H1 (cell line): ENCODE measurements at regions not wholly inside any gene's neighbourhood (a gene's known extent, or its start where the extent isn't known, plus 50 kb on each side); places are given as distances from the start of the nearest gene placed in this dataset.

Source experiments
- CTCF ChIA-PET: fragments of 300-600 bp; sonication (Branson Sonifier 250); formaldehyde crosslinking; loops from one replicate; lab custom pipeline; 2021; ENCODE audit not compliant: partially characterized antibody; lab: Charles Lee
- POLR2A ChIA-PET: fragments of 300-600 bp; sonication (Branson Sonifier 250); formaldehyde crosslinking; loops from one replicate; lab custom pipeline; 2021; ENCODE audit warnings: inconsistent platforms; ENCODE audit not compliant: partially characterized antibody; lab: Charles Lee
- DNase-seq, 2 experiments: peaks; one replicate each; pipeline versions ENCODE4 v3.0.0 to v3.0.0-alpha.2; 2010 to 2022; ENCODE audit warnings: low spot score in 2 of 2, low read depth in 1 of 2, mixed read lengths in 1 of 2
- FAIRE-seq: peaks from 2 replicates; lab custom pipeline; 2011; peaks lifted over from hg19 to GRCh38; lab: Jason Lieb, UNC
- H2AFZ ChIP-seq: 2 replicates; pipeline ENCODE4 v1.8.1; 2012; ENCODE audit warnings: low read length, inconsistent platforms
- H2AK5ac ChIP-seq: 2 replicates; pipeline ENCODE4 v1.6.1; 2013; ENCODE audit warnings: low read depth, low read length
- H2BK120ac ChIP-seq: replicated peaks from 2 replicates; pipeline ENCODE3; 2013; ENCODE audit warnings: low read depth, low read length, inconsistent platforms
- H2BK12ac ChIP-seq: 2 replicates; pipeline ENCODE4 v1.6.1; 2013; ENCODE audit warnings: low read depth, low read length
- H2BK15ac ChIP-seq: 2 replicates; pipeline ENCODE4 v1.6.1; 2013; ENCODE audit warnings: low read length
- H2BK20ac ChIP-seq: 2 replicates; pipeline ENCODE4 v1.6.1; 2013; ENCODE audit warnings: low read length
- H2BK5ac ChIP-seq: 2 replicates; pipeline ENCODE4 v1.6.1; 2013; ENCODE audit warnings: low read depth, low read length
- H3K14ac ChIP-seq: 2 replicates; pipeline ENCODE4 v1.6.1; 2013; ENCODE audit warnings: inconsistent platforms; ENCODE audit not compliant: insufficient read length
- H3K18ac ChIP-seq: 2 replicates; pipeline ENCODE4 v1.6.1; 2013; ENCODE audit warnings: low read length; ENCODE audit errors: extremely low read depth
- H3K23ac ChIP-seq: 2 replicates; pipeline ENCODE4 v1.6.1; 2013; ENCODE audit warnings: inconsistent platforms; ENCODE audit not compliant: insufficient read length
- H3K23me2 ChIP-seq: 2 replicates; pipeline ENCODE4 v1.6.1; 2013; ENCODE audit warnings: low read depth, low read length
- H3K27ac ChIP-seq: 2 replicates; pipeline ENCODE4 v1.6.1; 2011; ENCODE audit warnings: low read depth, low read length, inconsistent platforms
- H3K27me3 ChIP-seq, 4 experiments: replicated peaks in 1 of 4; 1 replicate in 1 of 4; 2 replicates in 3 of 4; pipeline versions ENCODE4 v1.6.1 to v1.8.1; 2011 to 2013; ENCODE audit warnings: low read length in 3 of 4, mild to moderate bottlenecking in 3 of 4, inconsistent platforms in 2 of 4, mixed read lengths in 2 of 4, moderate library complexity in 1 of 4; ENCODE audit not compliant: control insufficient read depth in 3 of 4, insufficient read depth in 3 of 4; ENCODE audit errors: extremely low read depth in 1 of 4
- H3K36me3 ChIP-seq, 4 experiments: 2 replicates each; pipeline versions ENCODE4 v1.6.1 to v1.8.1; 2011 to 2013; ENCODE audit warnings: mild to moderate bottlenecking in 4 of 4, low read length in 3 of 4, moderate library complexity in 2 of 4, control low read depth in 1 of 4, inconsistent platforms in 1 of 4; ENCODE audit not compliant: insufficient read depth in 4 of 4, control insufficient read depth in 2 of 4
- H3K4ac ChIP-seq: replicated peaks from 2 replicates; pipeline ENCODE3; 2013; ENCODE audit warnings: low read length, low read depth, mixed read lengths, inconsistent platforms; ENCODE audit not compliant: insufficient read length
- H3K4me1 ChIP-seq, 4 experiments: replicated peaks in 1 of 4; 1 replicate in 1 of 4; 2 replicates in 3 of 4; pipeline versions ENCODE4 v1.6.1 to v1.8.1; 2011 to 2013; ENCODE audit warnings: low read length in 3 of 4, inconsistent platforms in 2 of 4, mixed read lengths in 1 of 4; ENCODE audit not compliant: insufficient read depth in 4 of 4, control insufficient read depth in 3 of 4
- H3K4me2 ChIP-seq, 2 experiments: 2 replicates each; pipeline versions ENCODE4 v1.6.1 to v1.8.1; 2011 to 2013; ENCODE audit warnings: low read depth in 2 of 2, low read length in 2 of 2, control low read depth in 1 of 2, inconsistent platforms in 1 of 2, mild to moderate bottlenecking in 1 of 2; ENCODE audit not compliant: insufficient read depth in 1 of 2
- H3K4me3 ChIP-seq, 4 experiments: fragments of 200-600, 300-600 bp in 1 of 4; sonication (generic), shearing (Covaris generic), sonication (Bioruptor Twin) in 1 of 4; 2 replicates each; pipeline versions ENCODE4 v1.5.1 to v1.8.1; 2011 to 2016; ENCODE audit warnings: low read length in 4 of 4, low read depth in 3 of 4, control low read depth in 2 of 4, inconsistent platforms in 2 of 4, mild to moderate bottlenecking in 2 of 4, mixed read lengths in 1 of 4, moderate library complexity in 1 of 4; ENCODE audit not compliant: insufficient read depth in 2 of 4; ENCODE audit errors: extremely low read depth in 1 of 4
- H3K56ac ChIP-seq: replicated peaks from 2 replicates; pipeline ENCODE3; 2013; ENCODE audit warnings: low read depth, mild to moderate bottlenecking, mixed read lengths, low read length, inconsistent platforms; ENCODE audit not compliant: insufficient read length
- H3K79me1 ChIP-seq: 2 replicates; pipeline ENCODE4 v1.6.1; 2013; ENCODE audit warnings: low read depth, low read length, control low read depth
- H3K79me2 ChIP-seq, 2 experiments: 2 replicates each; pipeline versions ENCODE4 v1.6.1 to v1.8.1; 2012 to 2013; ENCODE audit warnings: low read length in 2 of 2, mild to moderate bottlenecking in 2 of 2, inconsistent platforms in 1 of 2; ENCODE audit not compliant: insufficient read depth in 2 of 2, control insufficient read depth in 1 of 2
- H3K9ac ChIP-seq, 4 experiments: replicated peaks in 1 of 4; 1 replicate in 1 of 4; 2 replicates in 3 of 4; pipeline versions ENCODE4 v1.6.1 to v1.8.1; 2011 to 2013; ENCODE audit warnings: low read depth in 3 of 4, low read length in 3 of 4, control low read depth in 2 of 4, mild to moderate bottlenecking in 2 of 4, moderate library complexity in 2 of 4, inconsistent platforms in 1 of 4; ENCODE audit errors: extremely low read depth in 1 of 4
- H3K9me3 ChIP-seq, 2 experiments: 2 replicates each; pipeline versions ENCODE4 v1.6.1 to v1.8.1; 2012 to 2013; ENCODE audit warnings: mild to moderate bottlenecking in 2 of 2, moderate library complexity in 2 of 2, control low read depth in 1 of 2, inconsistent platforms in 1 of 2, low read depth in 1 of 2, low read length in 1 of 2, mixed read lengths in 1 of 2; ENCODE audit not compliant: insufficient read depth in 2 of 2
- H4K20me1 ChIP-seq, 2 experiments: replicated peaks in 1 of 2; 2 replicates each; pipeline versions ENCODE3 to v1.8.1; 2011 to 2013; ENCODE audit warnings: inconsistent platforms in 2 of 2, low read length in 2 of 2, mild to moderate bottlenecking in 1 of 2; ENCODE audit not compliant: insufficient read depth in 2 of 2, control insufficient read depth in 1 of 2
- H4K5ac ChIP-seq: 2 replicates; pipeline ENCODE4 v1.6.1; 2013; ENCODE audit warnings: low read length, low read depth, mixed read lengths, inconsistent platforms; ENCODE audit not compliant: insufficient read length
- H4K8ac ChIP-seq: 2 replicates; pipeline ENCODE4 v1.8.0; 2013; ENCODE audit warnings: mild to moderate bottlenecking, moderate library complexity, low read length, inconsistent platforms; ENCODE audit not compliant: insufficient read depth; ENCODE audit errors: extremely low read depth
- H4K91ac ChIP-seq: replicated peaks from 2 replicates; pipeline ENCODE3; 2013; ENCODE audit warnings: low read length, mixed read lengths, inconsistent platforms; ENCODE audit not compliant: insufficient read length
- CEBPB ChIP-seq: IDR thresholded peaks from 2 replicates; pipeline ENCODE4 v1.6.1; 2012; ENCODE audit warnings: low read depth, low read length
- WGBS, 2 experiments: shearing (Covaris generic) in 1 of 2; methylation state at CpG; one replicate each; pipeline versions ENCODE4 v1.1.6 to v1.1.7; 2013 to 2015; ENCODE audit warnings: low lambda C conversion rate in 2 of 2, mixed read lengths in 2 of 2, inconsistent platforms in 1 of 2, low coverage in 1 of 2, missing lambda C conversion rate in 1 of 2; ENCODE audit not compliant: insufficient replicate concordance in 2 of 2, insufficient coverage in 1 of 2, insufficient read length in 1 of 2; ENCODE audit errors: extremely low coverage in 1 of 2, missing lambda C conversion rate in 1 of 2; 5-methylcytosine and 5-hydroxymethylcytosine counted together
- TF ChIP-seq, protein P1 (sequence below), 3 experiments: IDR thresholded peaks; 1 replicate in 2 of 3; 2 replicates in 1 of 3; pipeline versions ENCODE4 v1.5.1 to v1.6.1; 2011; ENCODE audit warnings: low read length in 3 of 3, mild to moderate bottlenecking in 3 of 3, inconsistent platforms in 2 of 3, low read depth in 1 of 3, moderate library complexity in 1 of 3; ENCODE audit not compliant: insufficient read depth in 1 of 3; ENCODE audit errors: control extremely low read depth in 1 of 3

GRCh38 chr10:62496925-62497324 is 122.8 kb downstream of the ZNF365 start:
- POLR2A ChIA-PET = no interaction called here

More at GRCh38 chr10:62496925-62497324, 122.8 kb downstream of the ZNF365 start:
- Histone ChIP-seq H3K79me1 (no peaks in the 10 kb centered on the region), H3K56ac (no peak overlapping the region), H2AFZ (no peak overlapping the region), H3K9ac (no peak overlapping the region), H4K8ac (no peak overlapping the region), H2BK120ac (no peak overlapping the region), H3K36me3 (no peaks in the 10 kb centered on the region), H2BK15ac (no peak overlapping the region), H3K4me3 (no peak overlapping the region), H3K18ac (no peak overlapping the region), H3K4me1 (peaks cover 0 to 5% (median 1%) of the 10 kb centered on the region in 4 experiments; a peak in 3 of 7 replicates), H3K23ac (no peak overlapping the region), H3K14ac (no peak overlapping the region), H3K4ac (no peak overlapping the region), H2AK5ac (no peak overlapping the region), H4K20me1 (no peaks in the 10 kb centered on the region), H2BK12ac (no peak overlapping the region), H2BK5ac (no peak overlapping the region), H3K27ac (no peak overlapping the region), H2BK20ac (no peak overlapping the region), H4K91ac (no peak overlapping the region), H3K27me3 (no peaks in the 10 kb centered on the region), H4K5ac (no peak overlapping the region), H3K4me2 (no peak overlapping the region), H3K79me2 (no peaks in the 10 kb centered on the region), H3K23me2 (no peaks in the 10 kb centered on the region), H3K9me3 (no peaks in the 10 kb centered on the region)
- CTCF ChIA-PET = interaction anchor here (0.7 kb wide), 1 partner anchor 110 kb away, joined by 3 read pairs; no protein-coding TSS in a partner anchor
- FAIRE-seq (no peak), DNase-seq (no peak)
- WGBS, 2 experiments = 81% methylated on average over 3 of the region's 3 CpGs; no CpG with 5 or more reads in 1 of the 2 experiments
- TF ChIP-seq, protein P1, sequence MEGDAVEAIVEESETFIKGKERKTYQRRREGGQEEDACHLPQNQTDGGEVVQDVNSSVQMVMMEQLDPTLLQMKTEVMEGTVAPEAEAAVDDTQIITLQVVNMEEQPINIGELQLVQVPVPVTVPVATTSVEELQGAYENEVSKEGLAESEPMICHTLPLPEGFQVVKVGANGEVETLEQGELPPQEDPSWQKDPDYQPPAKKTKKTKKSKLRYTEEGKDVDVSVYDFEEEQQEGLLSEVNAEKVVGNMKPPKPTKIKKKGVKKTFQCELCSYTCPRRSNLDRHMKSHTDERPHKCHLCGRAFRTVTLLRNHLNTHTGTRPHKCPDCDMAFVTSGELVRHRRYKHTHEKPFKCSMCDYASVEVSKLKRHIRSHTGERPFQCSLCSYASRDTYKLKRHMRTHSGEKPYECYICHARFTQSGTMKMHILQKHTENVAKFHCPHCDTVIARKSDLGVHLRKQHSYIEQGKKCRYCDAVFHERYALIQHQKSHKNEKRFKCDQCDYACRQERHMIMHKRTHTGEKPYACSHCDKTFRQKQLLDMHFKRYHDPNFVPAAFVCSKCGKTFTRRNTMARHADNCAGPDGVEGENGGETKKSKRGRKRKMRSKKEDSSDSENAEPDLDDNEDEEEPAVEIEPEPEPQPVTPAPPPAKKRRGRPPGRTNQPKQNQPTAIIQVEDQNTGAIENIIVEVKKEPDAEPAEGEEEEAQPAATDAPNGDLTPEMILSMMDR (IDR thresholded peaks at IDR 0.05; ENCODE audit: control extremely low read depth in 1 of 3, insufficient read depth in 1 of 3, low read depth in 1 of 3, low read length in 3 of 3) = no peak
- peak; percentile 28; the same call in 1 of the 2 replicates for TF ChIP-seq CEBPB
